ENCODE measurements at regions not wholly inside any gene's neighbourhood (a gene's known extent, or its start where the extent isn't known, plus 50 kb on each side); places are given as distances from the start of the nearest gene placed in this dataset.

DNA sequence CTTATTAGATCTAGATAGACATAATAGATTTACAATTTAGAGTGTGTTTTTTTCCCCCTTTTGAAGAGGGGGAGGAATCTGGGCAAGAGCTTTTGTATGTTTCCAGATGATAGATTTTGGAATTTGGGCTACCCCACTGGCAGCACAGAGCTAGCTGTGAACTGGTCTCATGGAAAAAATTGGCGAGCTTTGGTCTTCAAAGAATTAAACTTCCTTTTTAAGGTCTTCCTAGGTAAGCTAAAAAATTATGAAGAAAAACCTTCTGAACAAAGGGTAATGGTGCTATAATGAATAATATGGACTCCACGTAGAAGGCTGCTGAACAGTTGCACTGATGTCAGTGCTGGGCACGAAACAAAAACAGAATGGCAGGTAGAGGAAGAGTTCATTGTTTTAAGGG, 109.3 kb downstream of the ZIC5 start:
- H3K27me3 Mint-ChIP-seq = peaks cover 11% of the 10 kb centered on the region
- H3K9me3 Mint-ChIP-seq (ENCODE audit: low read depth) = no peaks in the 10 kb centered on the region
- no peaks in the 10 kb centered on the region for H3K4me1 Mint-ChIP-seq (ENCODE audit: low read depth)
- no peak overlapping the region for H3K4me3 Mint-ChIP-seq (ENCODE audit: low read depth)
- TF ChIP-seq, protein P1, sequence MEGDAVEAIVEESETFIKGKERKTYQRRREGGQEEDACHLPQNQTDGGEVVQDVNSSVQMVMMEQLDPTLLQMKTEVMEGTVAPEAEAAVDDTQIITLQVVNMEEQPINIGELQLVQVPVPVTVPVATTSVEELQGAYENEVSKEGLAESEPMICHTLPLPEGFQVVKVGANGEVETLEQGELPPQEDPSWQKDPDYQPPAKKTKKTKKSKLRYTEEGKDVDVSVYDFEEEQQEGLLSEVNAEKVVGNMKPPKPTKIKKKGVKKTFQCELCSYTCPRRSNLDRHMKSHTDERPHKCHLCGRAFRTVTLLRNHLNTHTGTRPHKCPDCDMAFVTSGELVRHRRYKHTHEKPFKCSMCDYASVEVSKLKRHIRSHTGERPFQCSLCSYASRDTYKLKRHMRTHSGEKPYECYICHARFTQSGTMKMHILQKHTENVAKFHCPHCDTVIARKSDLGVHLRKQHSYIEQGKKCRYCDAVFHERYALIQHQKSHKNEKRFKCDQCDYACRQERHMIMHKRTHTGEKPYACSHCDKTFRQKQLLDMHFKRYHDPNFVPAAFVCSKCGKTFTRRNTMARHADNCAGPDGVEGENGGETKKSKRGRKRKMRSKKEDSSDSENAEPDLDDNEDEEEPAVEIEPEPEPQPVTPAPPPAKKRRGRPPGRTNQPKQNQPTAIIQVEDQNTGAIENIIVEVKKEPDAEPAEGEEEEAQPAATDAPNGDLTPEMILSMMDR (IDR thresholded peaks at IDR 0.05; ENCODE audit: unreplicated experiment) = no peak
- H3K36me3 Mint-ChIP-seq (ENCODE audit: insufficient read depth) = no peaks in the 10 kb centered on the region
- no peak overlapping the region for H3K27ac Mint-ChIP-seq
- no peak for DNase-seq (ENCODE audit: low spot score, unreplicated experiment)

DNA sequence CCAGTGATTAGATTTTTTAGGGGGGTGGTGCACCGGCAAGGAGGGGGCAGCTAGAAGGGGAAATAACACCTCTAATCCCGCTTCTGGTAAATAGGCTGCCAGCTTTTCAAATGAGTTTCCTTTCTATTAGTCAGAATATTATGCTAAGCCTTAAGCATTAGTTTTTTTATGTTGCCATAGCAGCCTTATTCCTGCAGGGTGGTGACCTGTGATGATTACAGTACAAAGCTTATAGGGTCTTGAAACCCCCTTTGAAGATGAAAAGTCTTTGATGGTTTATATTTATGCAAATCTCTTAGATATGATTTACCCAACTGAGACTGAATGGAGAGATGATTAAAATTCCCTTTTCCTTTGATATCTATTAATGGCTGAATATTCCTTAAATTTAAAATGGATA, 109.8 kb downstream of the ZIC5 start:
- TF ChIP-seq, protein P1 (IDR thresholded peaks at IDR 0.05; ENCODE audit: unreplicated experiment) = no peak
- H3K27ac Mint-ChIP-seq = no peak overlapping the region
- no peak overlapping the region for H3K4me3 Mint-ChIP-seq (ENCODE audit: low read depth)
- no peaks in the 10 kb centered on the region for H3K9me3 Mint-ChIP-seq (ENCODE audit: low read depth)
- no peak for DNase-seq (ENCODE audit: low spot score, unreplicated experiment)
- H3K36me3 Mint-ChIP-seq (ENCODE audit: insufficient read depth) = no peaks in the 10 kb centered on the region
- no peaks in the 10 kb centered on the region for H3K4me1 Mint-ChIP-seq (ENCODE audit: low read depth)
- peaks cover 11% of the 10 kb centered on the region for H3K27me3 Mint-ChIP-seq

DNA sequence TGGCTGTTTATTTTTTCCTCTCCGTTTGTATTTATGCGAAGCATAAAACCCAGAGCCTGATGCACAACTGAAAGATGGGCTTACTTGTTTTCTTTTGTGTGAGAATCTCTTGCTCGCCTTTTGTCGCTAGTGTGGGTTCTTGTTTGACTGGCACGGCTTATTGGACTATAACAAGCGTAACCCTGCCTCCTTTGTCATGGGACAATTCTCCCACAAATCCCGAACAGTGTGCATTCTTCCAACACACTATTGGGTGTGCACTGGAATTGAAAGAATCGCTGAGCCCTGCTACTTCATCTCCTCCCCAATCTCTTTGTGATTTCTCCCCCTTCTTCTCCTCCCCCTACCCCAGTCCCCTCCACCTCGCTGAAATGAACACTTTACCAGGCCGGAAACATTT, 110.8 kb downstream of the ZIC5 start:
- Mint-ChIP-seq H3K27me3 (peaks cover 11% of the 10 kb centered on the region), H3K4me3 (ENCODE audit: low read depth) (no peak overlapping the region), H3K9me3 (ENCODE audit: low read depth) (no peaks in the 10 kb centered on the region), H3K4me1 (ENCODE audit: low read depth) (peaks cover 2% of the 10 kb centered on the region), H3K36me3 (ENCODE audit: insufficient read depth) (no peaks in the 10 kb centered on the region), H3K27ac (no peak overlapping the region)
- TF ChIP-seq, protein P1 (IDR thresholded peaks at IDR 0.05; ENCODE audit: unreplicated experiment) = no peak
- no peak for DNase-seq (ENCODE audit: low spot score, unreplicated experiment)

DNA sequence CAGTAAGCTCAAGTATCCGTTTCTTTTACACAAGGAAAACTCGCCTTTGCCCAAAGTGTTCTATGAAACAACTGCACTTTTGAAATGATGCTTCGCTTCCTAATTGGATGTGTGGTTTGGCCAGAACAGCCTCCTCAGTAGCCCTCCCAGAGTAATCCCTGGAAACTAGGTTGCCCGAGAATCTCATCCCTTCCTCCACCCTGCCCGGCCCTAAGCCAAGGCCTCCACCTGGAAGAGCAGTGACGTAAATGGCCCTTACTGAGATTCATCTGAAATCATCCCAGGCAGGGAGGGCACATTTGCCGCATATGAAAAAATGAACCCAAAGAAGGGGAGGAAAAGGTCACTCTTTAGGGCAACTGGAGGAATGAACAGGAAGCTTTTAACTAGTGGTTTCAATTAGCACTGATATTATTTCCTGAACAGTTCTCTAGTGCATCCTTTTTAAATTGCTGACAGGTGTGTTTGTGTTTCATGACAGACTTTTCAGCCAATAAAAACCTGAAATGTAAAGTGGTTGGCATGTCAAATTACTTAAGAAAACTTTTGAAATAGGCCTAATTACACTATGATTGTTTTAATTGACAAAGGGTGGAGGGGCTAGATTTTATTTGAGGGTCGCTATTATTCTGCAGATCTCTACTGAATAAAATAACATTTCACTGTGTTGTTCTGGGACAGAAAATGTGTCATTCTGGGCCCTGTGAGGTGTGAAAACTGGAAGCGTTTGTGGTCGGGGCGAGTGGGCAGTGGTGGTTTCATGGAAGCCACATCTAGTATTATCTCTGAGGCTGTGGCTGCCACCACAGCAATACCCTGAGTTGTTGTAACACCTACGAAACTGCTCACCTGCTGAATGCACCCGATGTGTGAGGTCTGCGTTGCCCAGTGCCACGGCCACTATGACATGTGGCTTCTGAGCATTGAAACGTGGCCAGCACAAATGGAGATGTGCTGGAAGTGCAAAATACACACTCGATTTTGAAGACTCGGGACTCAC, 112.1 kb downstream of the ZIC5 start:
- H3K27me3 Mint-ChIP-seq = peaks cover 15% of the 10 kb centered on the region
- H3K9me3 Mint-ChIP-seq (ENCODE audit: low read depth) = no peaks in the 10 kb centered on the region
- no peak overlapping the region for H3K4me3 Mint-ChIP-seq (ENCODE audit: low read depth)
- TF ChIP-seq, protein P1 (IDR thresholded peaks at IDR 0.05; ENCODE audit: unreplicated experiment) = no peak
- H3K4me1 Mint-ChIP-seq (ENCODE audit: low read depth) = peaks cover 2% of the 10 kb centered on the region
- DNase-seq (ENCODE audit: low spot score, unreplicated experiment) = no peak
- H3K27ac Mint-ChIP-seq = no peak overlapping the region
- no peaks in the 10 kb centered on the region for H3K36me3 Mint-ChIP-seq (ENCODE audit: insufficient read depth)

- TF ChIP-seq, protein P1 (IDR thresholded peaks at IDR 0.05; ENCODE audit: unreplicated experiment) = no peak
- Mint-ChIP-seq H3K4me3 (ENCODE audit: low read depth) (no peak overlapping the region), H3K4me1 (ENCODE audit: low read depth) (peaks cover 2% of the 10 kb centered on the region), H3K27me3 (peaks cover 21% of the 10 kb centered on the region), H3K9me3 (ENCODE audit: low read depth) (no peaks in the 10 kb centered on the region), H3K36me3 (ENCODE audit: insufficient read depth) (no peaks in the 10 kb centered on the region), H3K27ac (no peak overlapping the region)
- DNase-seq (ENCODE audit: low spot score, unreplicated experiment) = no peak
Observed at GRCh38 chr13:99857738-99858137, 113.8 kb downstream of the ZIC5 start.
